ENCODE measurements at regions not wholly inside any gene's neighbourhood (a gene's known extent, or its start where the extent isn't known, plus 50 kb on each side); places are given as distances from the start of the nearest gene placed in this dataset.
A peak's percentile ranks its signal among the peaks of the same experiment; 100 is the strongest.

DNA sequence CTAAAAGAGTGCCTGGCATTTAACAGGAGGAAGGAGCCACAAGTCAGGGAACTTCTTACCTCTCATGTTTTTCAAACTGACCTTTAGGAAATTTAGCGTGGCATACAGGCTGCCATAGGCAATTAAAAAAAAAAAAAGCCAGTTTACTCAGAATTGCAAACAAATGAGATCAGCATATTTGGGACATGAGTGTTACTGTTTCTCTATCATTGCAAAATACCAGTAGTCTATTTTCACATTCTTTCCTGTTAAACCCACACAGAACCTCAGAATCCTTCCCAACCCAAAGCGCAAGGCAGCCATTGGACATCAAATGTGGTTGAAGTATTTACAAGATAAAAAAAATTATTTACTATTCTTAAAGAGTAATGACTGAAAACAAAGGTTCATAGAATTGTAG lies 366.4 kb upstream of the DYNLRB2 start:
- H3K4me2 ChIP-seq (ENCODE audit: low read length, poor library complexity, severe bottlenecking) = peak overlapping the region; percentile 31
- no peak overlapping the region for H4K8ac ChIP-seq (ENCODE audit: low read length)
- DNase-seq = peak; percentile 79
- peak overlapping the region; percentile 80 for H3K27ac ChIP-seq (ENCODE audit: low read length, poor library complexity, severe bottlenecking)
- H3K27me3 ChIP-seq (ENCODE audit: control insufficient read depth in 1 of 2, insufficient read depth in 1 of 2, low read length in 2 of 2) = no peaks in the 10 kb centered on the region
- no peaks in the 10 kb centered on the region for H3K79me1 ChIP-seq (replicated peaks; ENCODE audit: low read length, poor library complexity, severe bottlenecking)
- H3K4ac ChIP-seq (ENCODE audit: low read depth in 1 of 2, low read length in 2 of 2) = no peak overlapping the region
- no peak overlapping the region for H3K4me3 ChIP-seq (ENCODE audit: insufficient read depth in 1 of 2, low read depth in 1 of 2, low read length in 2 of 2)
- peak overlapping the region; percentile 33 for H2BK5ac ChIP-seq (ENCODE audit: low read depth, low read length, poor library complexity, severe bottlenecking)
- no peak overlapping the region for H3K18ac ChIP-seq (ENCODE audit: low read depth in 1 of 2, low read length in 2 of 2)
- no peaks in the 10 kb centered on the region for H3K4me1 ChIP-seq (ENCODE audit: control insufficient read depth, insufficient read depth, low read depth, low read length)
- H2BK15ac ChIP-seq (ENCODE audit: low read depth, poor library complexity, severe bottlenecking) = no peak overlapping the region
- H2BK120ac ChIP-seq (ENCODE audit: low read depth, low read length) = no peak overlapping the region
- H3K36me3 ChIP-seq (ENCODE audit: control insufficient read depth in 1 of 2, insufficient read depth in 2 of 2, low read depth in 1 of 2, low read length in 2 of 2) = no peaks in the 10 kb centered on the region
- H3K23ac ChIP-seq (ENCODE audit: low read length in 2 of 2) = no peak overlapping the region
- no peak overlapping the region for H2BK12ac ChIP-seq (ENCODE audit: low read length in 2 of 2)
- peak overlapping the region; percentile 66 for H3K9ac ChIP-seq (ENCODE audit: low read length)
- H3K14ac ChIP-seq (ENCODE audit: low read length in 2 of 2) = no peak overlapping the region
- H4K91ac ChIP-seq (ENCODE audit: low read length) = no peak overlapping the region
- H2AK5ac ChIP-seq (ENCODE audit: low read length, severe bottlenecking) = no peak overlapping the region
- no peak overlapping the region for H2AFZ ChIP-seq (ENCODE audit: low read depth, low read length)
- H3K9me3 ChIP-seq (ENCODE audit: control insufficient read depth, low read length) = no peaks in the 10 kb centered on the region
- 0% methylated on average over 1 of the region's 2 CpGs for WGBS

DNA sequence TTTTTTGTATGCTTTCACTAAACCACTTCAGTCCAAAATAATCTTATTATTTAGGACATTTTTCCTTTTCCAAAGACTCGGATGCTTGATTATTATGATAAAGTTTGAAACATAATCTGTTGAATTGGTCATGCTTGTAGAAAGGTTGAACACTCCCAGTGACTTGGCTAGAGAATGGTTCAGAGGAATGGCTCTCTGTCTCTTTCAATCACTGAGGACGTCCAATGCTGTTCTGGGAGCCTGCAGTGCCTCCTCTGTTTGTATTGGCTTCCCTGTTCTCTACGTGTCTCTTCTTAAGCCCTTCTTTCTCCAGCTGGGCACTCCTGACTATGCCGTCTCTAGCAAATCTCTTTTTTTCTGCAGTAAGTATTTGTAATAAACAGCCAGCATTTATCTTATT lies 369.0 kb upstream of the DYNLRB2 start:
- Histone ChIP-seq H4K8ac (ENCODE audit: low read length) (no peak overlapping the region), H3K4me3 (ENCODE audit: insufficient read depth in 1 of 2, low read depth in 1 of 2, low read length in 2 of 2) (no peak overlapping the region), H2BK12ac (ENCODE audit: low read length in 2 of 2) (no peak overlapping the region), H3K79me1 (replicated peaks; ENCODE audit: low read length, poor library complexity, severe bottlenecking) (no peaks in the 10 kb centered on the region), H2AFZ (ENCODE audit: low read depth, low read length) (no peak overlapping the region), H3K27me3 (ENCODE audit: control insufficient read depth in 1 of 2, insufficient read depth in 1 of 2, low read length in 2 of 2) (no peaks in the 10 kb centered on the region), H3K4me2 (ENCODE audit: low read length, poor library complexity, severe bottlenecking) (no peak overlapping the region), H4K91ac (ENCODE audit: low read length) (no peak overlapping the region), H3K18ac (ENCODE audit: low read depth in 1 of 2, low read length in 2 of 2) (no peak overlapping the region), H3K9me3 (ENCODE audit: control insufficient read depth, low read length) (no peaks in the 10 kb centered on the region), H3K9ac (ENCODE audit: low read length) (no peak overlapping the region), H2AK5ac (ENCODE audit: low read length, severe bottlenecking) (no peak overlapping the region), H3K27ac (ENCODE audit: low read length, poor library complexity, severe bottlenecking) (no peak overlapping the region), H3K4ac (ENCODE audit: low read depth in 1 of 2, low read length in 2 of 2) (no peak overlapping the region), H2BK5ac (ENCODE audit: low read depth, low read length, poor library complexity, severe bottlenecking) (no peak overlapping the region), H2BK15ac (ENCODE audit: low read depth, poor library complexity, severe bottlenecking) (no peak overlapping the region), H3K4me1 (ENCODE audit: control insufficient read depth, insufficient read depth, low read depth, low read length) (no peaks in the 10 kb centered on the region), H3K14ac (ENCODE audit: low read length in 2 of 2) (no peak overlapping the region), H3K23ac (ENCODE audit: low read length in 2 of 2) (no peak overlapping the region), H2BK120ac (ENCODE audit: low read depth, low read length) (no peak overlapping the region), H3K36me3 (ENCODE audit: control insufficient read depth in 1 of 2, insufficient read depth in 2 of 2, low read depth in 1 of 2, low read length in 2 of 2) (no peaks in the 10 kb centered on the region)
- 59% methylated on average over 3 of the region's 4 CpGs for WGBS
- no peak for DNase-seq

DNA sequence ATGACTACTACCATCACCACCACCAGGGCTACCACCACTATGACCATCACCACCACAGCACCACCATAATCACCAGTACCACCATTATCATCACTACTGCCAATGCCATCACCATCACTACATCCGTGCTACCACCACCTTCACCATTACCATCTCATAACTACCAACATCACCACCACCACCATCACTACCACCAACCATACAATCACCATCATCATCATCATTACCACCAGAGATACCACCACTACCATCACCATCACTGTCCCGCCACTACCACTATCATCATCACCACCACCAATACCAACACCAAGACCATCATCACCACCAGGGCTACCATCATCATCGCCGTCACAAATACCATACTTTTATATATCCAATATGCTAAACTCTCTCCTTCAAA lies 369.6 kb upstream of the DYNLRB2 start:
- DNase-seq = no peak

DNA sequence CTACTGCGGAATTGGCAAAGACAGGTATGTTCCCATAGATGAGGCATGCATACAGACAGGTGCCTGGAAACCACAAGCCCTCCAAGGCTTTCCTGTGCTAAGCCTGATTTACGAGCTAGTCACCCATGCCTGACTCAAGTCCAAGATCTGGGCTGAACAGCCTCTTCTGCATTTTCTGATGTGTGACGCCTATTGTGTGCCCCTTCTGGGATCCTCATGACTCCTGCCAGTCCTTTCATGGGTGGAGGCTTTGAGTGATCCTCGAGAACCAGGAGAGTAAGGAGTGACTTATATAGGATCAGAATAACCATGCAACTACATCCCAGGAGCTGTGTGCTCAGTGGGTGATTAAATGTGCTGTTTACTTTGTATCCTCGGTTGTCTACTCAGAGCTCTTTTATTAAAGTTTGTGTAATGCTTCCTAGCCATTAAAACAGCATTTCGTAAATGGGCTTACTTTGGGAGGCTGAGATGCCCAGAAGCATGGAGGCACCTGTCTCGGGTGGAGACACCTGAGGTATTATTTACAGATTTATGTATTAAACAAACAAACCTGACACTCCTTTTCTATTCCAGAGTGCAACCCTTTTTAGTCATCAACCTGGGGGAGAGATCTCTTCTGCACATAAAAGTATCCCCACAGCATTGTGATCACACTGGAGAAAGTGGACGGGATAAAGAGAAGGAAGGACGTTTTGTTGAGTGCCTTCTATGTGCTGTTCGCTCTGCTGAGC lies 373.0 kb upstream of the DYNLRB2 start:
- Histone ChIP-seq H3K9ac (ENCODE audit: low read length) (no peak overlapping the region), H2BK15ac (ENCODE audit: low read depth, poor library complexity, severe bottlenecking) (no peak overlapping the region), H2AFZ (ENCODE audit: low read depth, low read length) (no peak overlapping the region), H3K4me3 (ENCODE audit: insufficient read depth in 1 of 2, low read depth in 1 of 2, low read length in 2 of 2) (no peak overlapping the region), H3K9me3 (ENCODE audit: control insufficient read depth, low read length) (peaks cover 4% of the 10 kb centered on the region), H3K4me1 (ENCODE audit: control insufficient read depth, insufficient read depth, low read depth, low read length) (peaks cover 3% of the 10 kb centered on the region), H4K91ac (ENCODE audit: low read length) (no peak overlapping the region), H3K79me1 (replicated peaks; ENCODE audit: low read length, poor library complexity, severe bottlenecking) (no peaks in the 10 kb centered on the region), H2AK5ac (ENCODE audit: low read length, severe bottlenecking) (no peak overlapping the region), H2BK5ac (ENCODE audit: low read depth, low read length, poor library complexity, severe bottlenecking) (no peak overlapping the region), H3K27me3 (ENCODE audit: control insufficient read depth in 1 of 2, insufficient read depth in 1 of 2, low read length in 2 of 2) (no peaks in the 10 kb centered on the region), H3K14ac (ENCODE audit: low read length in 2 of 2) (no peak overlapping the region), H3K18ac (ENCODE audit: low read depth in 1 of 2, low read length in 2 of 2) (no peak overlapping the region), H2BK12ac (ENCODE audit: low read length in 2 of 2) (no peak overlapping the region), H2BK120ac (ENCODE audit: low read depth, low read length) (no peak overlapping the region), H3K27ac (ENCODE audit: low read length, poor library complexity, severe bottlenecking) (no peak overlapping the region), H3K4ac (ENCODE audit: low read depth in 1 of 2, low read length in 2 of 2) (no peak overlapping the region), H3K4me2 (ENCODE audit: low read length, poor library complexity, severe bottlenecking) (no peak overlapping the region), H4K8ac (ENCODE audit: low read length) (no peak overlapping the region), H3K36me3 (ENCODE audit: control insufficient read depth in 1 of 2, insufficient read depth in 2 of 2, low read depth in 1 of 2, low read length in 2 of 2) (no peaks in the 10 kb centered on the region), H3K23ac (ENCODE audit: low read length in 2 of 2) (no peak overlapping the region)
- no peak for DNase-seq
- WGBS = 77% methylated on average over 8 of the region's 10 CpGs

More for the DNA sequence above, 369.6 kb upstream of the DYNLRB2 start:
- Histone ChIP-seq H2BK5ac (ENCODE audit: low read depth, low read length, poor library complexity, severe bottlenecking) (no peak overlapping the region), H3K9me3 (ENCODE audit: control insufficient read depth, low read length) (peaks cover 1% of the 10 kb centered on the region), H3K27ac (ENCODE audit: low read length, poor library complexity, severe bottlenecking) (no peak overlapping the region), H3K23ac (ENCODE audit: low read length in 2 of 2) (no peak overlapping the region), H4K91ac (ENCODE audit: low read length) (no peak overlapping the region), H3K27me3 (ENCODE audit: control insufficient read depth in 1 of 2, insufficient read depth in 1 of 2, low read length in 2 of 2) (no peaks in the 10 kb centered on the region), H3K14ac (ENCODE audit: low read length in 2 of 2) (no peak overlapping the region), H3K9ac (ENCODE audit: low read length) (no peak overlapping the region), H2BK12ac (ENCODE audit: low read length in 2 of 2) (no peak overlapping the region), H3K4me1 (ENCODE audit: control insufficient read depth, insufficient read depth, low read depth, low read length) (no peaks in the 10 kb centered on the region), H4K8ac (ENCODE audit: low read length) (no peak overlapping the region), H3K4me2 (ENCODE audit: low read length, poor library complexity, severe bottlenecking) (no peak overlapping the region), H3K18ac (ENCODE audit: low read depth in 1 of 2, low read length in 2 of 2) (no peak overlapping the region), H3K79me1 (replicated peaks; ENCODE audit: low read length, poor library complexity, severe bottlenecking) (no peaks in the 10 kb centered on the region), H3K4ac (ENCODE audit: low read depth in 1 of 2, low read length in 2 of 2) (no peak overlapping the region), H2BK120ac (ENCODE audit: low read depth, low read length) (no peak overlapping the region), H3K36me3 (ENCODE audit: control insufficient read depth in 1 of 2, insufficient read depth in 2 of 2, low read depth in 1 of 2, low read length in 2 of 2) (no peaks in the 10 kb centered on the region), H2BK15ac (ENCODE audit: low read depth, poor library complexity, severe bottlenecking) (no peak overlapping the region), H3K4me3 (ENCODE audit: insufficient read depth in 1 of 2, low read depth in 1 of 2, low read length in 2 of 2) (no peak overlapping the region), H2AK5ac (ENCODE audit: low read length, severe bottlenecking) (no peak overlapping the region), H2AFZ (ENCODE audit: low read depth, low read length) (no peak overlapping the region)
- 89% methylated on average over 4 of the region's 4 CpGs for WGBS
